Keratinocyte (primary cell): ENCODE measurements at regions not wholly inside any gene's neighbourhood (a gene's known extent, or its start where the extent isn't known, plus 50 kb on each side); places are given as distances from the start of the nearest gene placed in this dataset.

Experiments used
- CTCF ChIP-seq, 3 experiments: IDR thresholded peaks in 1 of 3; conservative IDR thresholded peaks in 1 of 3; optimal IDR thresholded peaks in 1 of 3; 2 replicates in 2 of 3; 3 replicates in 1 of 3; pipeline versions ENCODE3 to v1.5.1; 2011; ENCODE audit warnings: low read length in 3 of 3, mild to moderate bottlenecking in 3 of 3, moderate library complexity in 2 of 3, control low read depth in 1 of 3, inconsistent platforms in 1 of 3; ENCODE audit not compliant: insufficient read depth in 2 of 3; ENCODE audit errors: extremely low read depth in 1 of 3
- EZH2 ChIP-seq: IDR thresholded peaks from one replicate; pipeline ENCODE4 v1.6.1; 2012; ENCODE audit warnings: inconsistent platforms, mild to moderate bottlenecking, low read length, moderate library complexity

GRCh38 chr6:133612459-133612858 lies 276.5 kb upstream of the TCF21 start:
- no peak for TF ChIP-seq CTCF (optimal IDR thresholded peaks at IDR 0.05 in 1 of 3, IDR thresholded peaks at IDR 0.05 in 1 of 3, conservative IDR thresholded peaks at IDR 0.05 in 1 of 3; ENCODE audit: extremely low read depth in 1 of 3, insufficient read depth in 2 of 3, low read length in 3 of 3)
- TF ChIP-seq EZH2: no peak
